ENCODE measurements at regions not wholly inside any gene's neighbourhood (a gene's known extent, or its start where the extent isn't known, plus 50 kb on each side); places are given as distances from the start of the nearest gene placed in this dataset.
"Not testable (repeated sequence)": the region's sequence is repeated elsewhere in the genome, so short reads cannot be mapped to it uniquely, and the experiment has no call there.

DNA sequence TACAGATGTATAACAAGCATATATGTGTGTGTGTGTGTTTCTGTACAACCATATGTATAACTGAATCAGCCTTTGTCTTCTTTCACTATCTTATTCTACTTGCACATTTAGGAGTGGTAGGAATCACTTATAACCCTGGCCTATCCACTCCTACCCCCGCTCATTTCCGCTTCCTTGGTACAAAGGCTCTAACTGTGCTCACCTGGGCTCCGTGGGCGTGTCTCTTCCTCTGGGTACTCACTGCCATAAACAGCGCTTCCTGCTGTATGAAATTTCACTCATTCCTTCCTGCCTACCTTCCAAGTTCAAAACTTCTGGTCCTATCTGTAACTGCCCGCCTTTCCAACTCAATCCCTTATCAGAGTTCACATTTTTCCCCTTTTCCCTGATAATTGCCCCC lies 815.5 kb downstream of the EPHA4 start:
- Mint-ChIP-seq H3K27ac (ENCODE audit: unreplicated experiment) (no peak overlapping the region), H3K4me3 (ENCODE audit: unreplicated experiment) (no peak overlapping the region), H3K9me3 (ENCODE audit: unreplicated experiment) (no peaks in the 10 kb centered on the region), H3K36me3 (ENCODE audit: unreplicated experiment) (no peaks in the 10 kb centered on the region), H3K27me3 (ENCODE audit: unreplicated experiment) (no peaks in the 10 kb centered on the region), H3K4me1 (ENCODE audit: low read depth, unreplicated experiment) (no peaks in the 10 kb centered on the region)
- TF ChIP-seq, protein P1, sequence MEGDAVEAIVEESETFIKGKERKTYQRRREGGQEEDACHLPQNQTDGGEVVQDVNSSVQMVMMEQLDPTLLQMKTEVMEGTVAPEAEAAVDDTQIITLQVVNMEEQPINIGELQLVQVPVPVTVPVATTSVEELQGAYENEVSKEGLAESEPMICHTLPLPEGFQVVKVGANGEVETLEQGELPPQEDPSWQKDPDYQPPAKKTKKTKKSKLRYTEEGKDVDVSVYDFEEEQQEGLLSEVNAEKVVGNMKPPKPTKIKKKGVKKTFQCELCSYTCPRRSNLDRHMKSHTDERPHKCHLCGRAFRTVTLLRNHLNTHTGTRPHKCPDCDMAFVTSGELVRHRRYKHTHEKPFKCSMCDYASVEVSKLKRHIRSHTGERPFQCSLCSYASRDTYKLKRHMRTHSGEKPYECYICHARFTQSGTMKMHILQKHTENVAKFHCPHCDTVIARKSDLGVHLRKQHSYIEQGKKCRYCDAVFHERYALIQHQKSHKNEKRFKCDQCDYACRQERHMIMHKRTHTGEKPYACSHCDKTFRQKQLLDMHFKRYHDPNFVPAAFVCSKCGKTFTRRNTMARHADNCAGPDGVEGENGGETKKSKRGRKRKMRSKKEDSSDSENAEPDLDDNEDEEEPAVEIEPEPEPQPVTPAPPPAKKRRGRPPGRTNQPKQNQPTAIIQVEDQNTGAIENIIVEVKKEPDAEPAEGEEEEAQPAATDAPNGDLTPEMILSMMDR (IDR thresholded peaks at IDR 0.05; ENCODE audit: partially characterized antibody, unreplicated experiment) = no peak
- DNase-seq = no peak

DNA sequence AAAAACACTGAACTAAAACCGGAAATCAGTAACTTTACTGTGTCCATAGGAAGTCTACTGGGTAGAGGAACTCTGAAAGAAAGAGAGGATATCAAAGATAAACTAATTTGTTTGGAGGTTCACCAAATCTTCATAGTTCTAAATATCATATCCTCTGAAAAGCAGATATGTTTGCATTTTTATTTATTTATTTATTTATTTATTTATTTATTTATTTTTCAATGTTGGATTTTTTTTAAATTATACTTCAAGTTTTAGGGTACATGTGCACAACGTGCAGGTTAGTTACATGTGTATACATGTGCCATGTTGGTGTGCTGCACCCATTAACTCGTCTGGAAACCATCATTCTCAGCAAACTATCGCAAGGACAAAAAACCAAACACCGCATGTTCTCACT lies 813.7 kb downstream of the EPHA4 start:
- not testable (repeated sequence) for DNase-seq; H3K27ac Mint-ChIP-seq (ENCODE audit: unreplicated experiment); H3K4me3 Mint-ChIP-seq (ENCODE audit: unreplicated experiment); H3K4me1 Mint-ChIP-seq (ENCODE audit: low read depth, unreplicated experiment); H3K9me3 Mint-ChIP-seq (ENCODE audit: unreplicated experiment); H3K27me3 Mint-ChIP-seq (ENCODE audit: unreplicated experiment); H3K36me3 Mint-ChIP-seq (ENCODE audit: unreplicated experiment)

DNA sequence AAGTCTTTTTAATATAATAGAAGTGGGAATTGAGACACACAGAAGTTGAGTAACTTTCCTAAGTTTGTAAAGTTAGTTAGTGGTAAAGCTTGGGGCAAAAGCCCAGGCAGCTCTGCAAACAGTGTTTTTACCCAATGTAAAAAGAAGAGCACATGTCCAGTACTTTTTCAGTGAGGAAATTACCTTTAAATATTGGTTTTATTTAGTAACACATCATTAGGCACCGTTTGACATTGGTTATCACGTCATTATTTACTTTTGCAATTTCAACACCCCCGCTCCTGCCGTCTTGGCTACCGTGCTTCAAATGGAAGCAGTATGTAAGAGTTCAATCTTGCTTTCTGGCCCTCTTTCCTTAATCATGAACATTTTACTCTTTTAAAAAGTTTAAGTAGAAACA lies 807.9 kb downstream of the EPHA4 start:
- no peak for DNase-seq
- TF ChIP-seq, protein P1 (IDR thresholded peaks at IDR 0.05; ENCODE audit: partially characterized antibody, unreplicated experiment) = no peak
- Mint-ChIP-seq H3K27ac (ENCODE audit: unreplicated experiment) (no peak overlapping the region), H3K4me1 (ENCODE audit: low read depth, unreplicated experiment) (peaks cover 8% of the 10 kb centered on the region), H3K36me3 (ENCODE audit: unreplicated experiment) (no peaks in the 10 kb centered on the region), H3K9me3 (ENCODE audit: unreplicated experiment) (no peaks in the 10 kb centered on the region), H3K4me3 (ENCODE audit: unreplicated experiment) (no peak overlapping the region), H3K27me3 (ENCODE audit: unreplicated experiment) (no peaks in the 10 kb centered on the region)

DNA sequence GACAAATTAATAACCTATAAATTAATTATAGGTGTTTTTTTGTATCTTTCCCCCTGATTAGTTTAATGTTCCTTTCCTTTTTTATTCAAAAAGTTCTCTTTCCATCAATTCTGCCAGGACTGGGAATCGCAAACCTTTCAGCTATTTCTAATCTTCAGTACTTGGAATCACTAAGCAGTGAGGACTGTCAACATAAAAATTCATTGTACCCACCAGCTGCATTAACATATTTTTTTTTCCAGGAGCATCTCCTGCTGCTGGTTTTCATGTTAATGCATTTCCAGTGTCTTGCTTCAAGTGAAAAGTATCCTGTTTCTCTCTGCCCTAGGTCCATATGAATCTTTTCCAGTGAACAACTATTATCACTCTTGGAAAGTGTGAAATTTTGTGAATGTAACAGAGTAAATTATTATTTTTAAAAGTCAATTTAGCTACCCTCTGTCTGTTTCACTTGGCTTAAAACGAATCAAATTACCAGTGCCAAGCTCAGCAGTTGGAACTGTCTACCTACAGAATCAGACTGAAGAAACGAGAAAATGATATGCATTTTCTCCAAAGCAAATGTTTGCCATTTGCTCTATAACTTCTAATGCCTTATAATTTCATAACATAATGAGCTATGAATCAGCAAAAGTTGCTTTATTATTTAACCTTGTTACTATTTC lies 804.4 kb downstream of the EPHA4 start:
- no peaks in the 10 kb centered on the region for H3K36me3 Mint-ChIP-seq (ENCODE audit: unreplicated experiment)
- H3K27ac Mint-ChIP-seq (ENCODE audit: unreplicated experiment) = no peak overlapping the region
- H3K9me3 Mint-ChIP-seq (ENCODE audit: unreplicated experiment) = no peaks in the 10 kb centered on the region
- TF ChIP-seq, protein P1 (IDR thresholded peaks at IDR 0.05; ENCODE audit: partially characterized antibody, unreplicated experiment) = no peak
- no peak overlapping the region for H3K4me3 Mint-ChIP-seq (ENCODE audit: unreplicated experiment)
- H3K4me1 Mint-ChIP-seq (ENCODE audit: low read depth, unreplicated experiment) = peaks cover 8% of the 10 kb centered on the region
- DNase-seq = no peak
- H3K27me3 Mint-ChIP-seq (ENCODE audit: unreplicated experiment) = no peaks in the 10 kb centered on the region

DNA sequence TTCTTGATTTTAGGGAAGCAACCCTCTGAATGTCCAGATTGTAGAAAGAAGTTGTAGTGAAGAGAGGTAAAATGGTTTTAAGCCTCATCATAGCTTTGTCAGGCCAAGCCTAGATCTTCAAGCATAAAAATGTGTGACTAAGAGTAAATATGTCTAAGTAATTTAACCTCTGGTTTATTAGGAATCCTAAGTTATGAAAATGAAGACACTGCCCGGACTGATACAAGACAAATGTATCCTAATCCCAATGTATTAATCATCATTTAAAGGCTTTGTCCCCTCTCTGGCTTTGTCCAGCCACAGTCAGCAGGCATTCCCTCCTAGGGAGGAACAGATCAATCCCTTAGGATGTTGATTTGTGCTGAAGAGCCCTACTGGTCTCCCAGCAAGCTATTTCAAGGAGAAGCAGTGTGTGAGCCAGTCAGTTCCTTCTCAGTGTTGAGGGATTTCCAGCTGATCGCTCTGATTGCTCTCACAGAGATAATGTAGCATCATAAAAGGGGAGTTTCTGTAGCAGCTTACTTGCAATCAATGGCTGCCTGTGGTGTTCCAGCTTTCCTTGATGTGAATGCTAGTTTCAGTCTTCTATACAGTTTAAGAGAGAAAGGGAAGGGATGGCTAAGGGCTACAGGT lies 796.1 kb downstream of the EPHA4 start:
- H3K27me3 Mint-ChIP-seq (ENCODE audit: unreplicated experiment) = no peaks in the 10 kb centered on the region
- peaks cover 3% of the 10 kb centered on the region for H3K9me3 Mint-ChIP-seq (ENCODE audit: unreplicated experiment)
- H3K36me3 Mint-ChIP-seq (ENCODE audit: unreplicated experiment) = no peaks in the 10 kb centered on the region
- DNase-seq = no peak
- no peak overlapping the region for H3K27ac Mint-ChIP-seq (ENCODE audit: unreplicated experiment)
- TF ChIP-seq, protein P1 (IDR thresholded peaks at IDR 0.05; ENCODE audit: partially characterized antibody, unreplicated experiment) = no peak
- H3K4me3 Mint-ChIP-seq (ENCODE audit: unreplicated experiment) = no peak overlapping the region
- H3K4me1 Mint-ChIP-seq (ENCODE audit: low read depth, unreplicated experiment) = peaks cover 2% of the 10 kb centered on the region

DNA sequence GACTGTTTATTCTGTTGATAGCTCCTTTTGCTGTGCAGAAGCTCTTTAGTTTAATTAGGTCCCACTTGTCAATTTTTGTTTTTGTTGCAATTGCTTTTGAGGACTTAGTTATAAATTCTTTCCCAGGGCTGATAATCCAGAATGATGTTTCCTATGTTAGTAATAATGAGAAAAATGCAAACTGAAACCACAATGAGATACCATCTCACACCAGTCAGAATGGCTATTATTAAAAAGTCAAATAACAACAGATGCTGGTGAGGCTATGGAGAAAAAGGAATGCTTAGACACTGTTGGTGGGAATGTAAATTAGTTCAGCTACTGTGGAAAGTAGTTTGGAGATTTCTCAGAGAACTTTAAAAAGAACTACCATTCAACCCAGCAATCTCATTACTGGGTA lies 793.0 kb downstream of the EPHA4 start:
- not testable (repeated sequence) for DNase-seq; H3K4me3 Mint-ChIP-seq (ENCODE audit: unreplicated experiment); H3K27ac Mint-ChIP-seq (ENCODE audit: unreplicated experiment); H3K27me3 Mint-ChIP-seq (ENCODE audit: unreplicated experiment); H3K36me3 Mint-ChIP-seq (ENCODE audit: unreplicated experiment); H3K4me1 Mint-ChIP-seq (ENCODE audit: low read depth, unreplicated experiment); H3K9me3 Mint-ChIP-seq (ENCODE audit: unreplicated experiment)
